ENCODE measurements at regions not wholly inside any gene's neighbourhood (a gene's known extent, or its start where the extent isn't known, plus 50 kb on each side); places are given as distances from the start of the nearest gene placed in this dataset.

DNA sequence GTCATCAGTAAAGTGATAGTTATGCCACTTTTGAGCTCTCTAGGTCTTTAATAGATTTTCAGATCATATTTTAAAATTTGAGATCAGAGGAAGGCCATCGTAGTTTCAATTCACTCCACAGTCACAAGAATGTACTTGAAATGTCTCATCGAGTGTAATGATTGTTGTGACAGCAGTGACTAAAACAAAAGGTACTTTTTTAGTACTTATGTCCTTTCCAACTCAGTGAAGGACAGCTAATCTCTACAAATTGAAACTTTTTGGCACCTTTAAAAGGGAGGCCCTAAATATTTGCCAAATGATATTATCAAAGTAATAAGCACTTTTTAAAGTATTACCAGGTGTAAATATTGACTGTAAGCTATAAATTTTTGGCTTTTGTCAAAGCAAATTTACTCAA, 702.9 kb upstream of the GRM3 start:
- TF ChIP-seq, protein P1, sequence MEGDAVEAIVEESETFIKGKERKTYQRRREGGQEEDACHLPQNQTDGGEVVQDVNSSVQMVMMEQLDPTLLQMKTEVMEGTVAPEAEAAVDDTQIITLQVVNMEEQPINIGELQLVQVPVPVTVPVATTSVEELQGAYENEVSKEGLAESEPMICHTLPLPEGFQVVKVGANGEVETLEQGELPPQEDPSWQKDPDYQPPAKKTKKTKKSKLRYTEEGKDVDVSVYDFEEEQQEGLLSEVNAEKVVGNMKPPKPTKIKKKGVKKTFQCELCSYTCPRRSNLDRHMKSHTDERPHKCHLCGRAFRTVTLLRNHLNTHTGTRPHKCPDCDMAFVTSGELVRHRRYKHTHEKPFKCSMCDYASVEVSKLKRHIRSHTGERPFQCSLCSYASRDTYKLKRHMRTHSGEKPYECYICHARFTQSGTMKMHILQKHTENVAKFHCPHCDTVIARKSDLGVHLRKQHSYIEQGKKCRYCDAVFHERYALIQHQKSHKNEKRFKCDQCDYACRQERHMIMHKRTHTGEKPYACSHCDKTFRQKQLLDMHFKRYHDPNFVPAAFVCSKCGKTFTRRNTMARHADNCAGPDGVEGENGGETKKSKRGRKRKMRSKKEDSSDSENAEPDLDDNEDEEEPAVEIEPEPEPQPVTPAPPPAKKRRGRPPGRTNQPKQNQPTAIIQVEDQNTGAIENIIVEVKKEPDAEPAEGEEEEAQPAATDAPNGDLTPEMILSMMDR (IDR thresholded peaks at IDR 0.05): no peak
- TF ChIP-seq POLR2A (IDR thresholded peaks at IDR 0.05): no peak
